Nephron progenitor cell (in vitro differentiated cells): ENCODE measurements at regions not wholly inside any gene's neighbourhood (a gene's known extent, or its start where the extent isn't known, plus 50 kb on each side); places are given as distances from the start of the nearest gene placed in this dataset.
"Not testable (repeated sequence)": the region's sequence is repeated elsewhere in the genome, so short reads cannot be mapped to it uniquely, and the experiment has no call there.

Source experiments
- DNase-seq: peaks from one replicate; pipeline ENCODE4 v3.0.0; 2021
- H3K27ac Mint-ChIP-seq: 2 replicates; pipeline ENCODE4 v1.8.0; 2021; ENCODE audit warnings: mild to moderate bottlenecking, moderate library complexity, mixed read lengths
- H3K27me3 Mint-ChIP-seq: 2 replicates; pipeline ENCODE4 v1.8.0; 2021; ENCODE audit warnings: mild to moderate bottlenecking, low read depth, mixed read lengths; ENCODE audit not compliant: poor library complexity
- H3K36me3 Mint-ChIP-seq: 2 replicates; pipeline ENCODE4 v1.8.0; 2021; ENCODE audit warnings: low read depth, mixed read lengths
- H3K4me1 Mint-ChIP-seq: 2 replicates; pipeline ENCODE4 v1.8.0; 2021; ENCODE audit warnings: mixed read lengths
- H3K4me3 Mint-ChIP-seq: 2 replicates; pipeline ENCODE4 v1.8.0; 2021; ENCODE audit warnings: mild to moderate bottlenecking, moderate library complexity, mixed read lengths
- H3K9me3 Mint-ChIP-seq: 2 replicates; pipeline ENCODE4 v1.8.0; 2021; ENCODE audit warnings: mild to moderate bottlenecking, moderate library complexity, mixed read lengths
- CTCF ChIP-seq: fragments of 200-600 bp; sonication (generic); IDR thresholded peaks from 2 replicates; pipeline ENCODE4 v1.5.0; 2021; ENCODE audit warnings: antibody characterized with exemption

- not testable (repeated sequence) for H3K36me3 Mint-ChIP-seq, H3K4me1 Mint-ChIP-seq, H3K9me3 Mint-ChIP-seq, H3K4me3 Mint-ChIP-seq, H3K27me3 Mint-ChIP-seq, H3K27ac Mint-ChIP-seq
- peak; percentile 40 for DNase-seq
- peak; percentile 58 for TF ChIP-seq CTCF
Measured at GRCh38 chr7:6938284-6938683, 112.2 kb upstream of the CCZ1B start.

GRCh38 chr7:6939126-6939525 lies 113.1 kb upstream of the CCZ1B start:
- H3K27ac Mint-ChIP-seq, H3K27me3 Mint-ChIP-seq, H3K4me1 Mint-ChIP-seq, H3K36me3 Mint-ChIP-seq, H3K4me3 Mint-ChIP-seq, DNase-seq, H3K9me3 Mint-ChIP-seq: not testable (repeated sequence)

- not testable (repeated sequence) for H3K4me1 Mint-ChIP-seq, H3K27ac Mint-ChIP-seq, H3K9me3 Mint-ChIP-seq, H3K4me3 Mint-ChIP-seq, H3K36me3 Mint-ChIP-seq, DNase-seq, H3K27me3 Mint-ChIP-seq
Measured at GRCh38 chr7:6939896-6940295, 113.8 kb upstream of the CCZ1B start.

- not testable (repeated sequence) for H3K4me3 Mint-ChIP-seq, H3K9me3 Mint-ChIP-seq, H3K4me1 Mint-ChIP-seq, H3K27me3 Mint-ChIP-seq, H3K27ac Mint-ChIP-seq, H3K36me3 Mint-ChIP-seq, DNase-seq
Measured at GRCh38 chr7:6946873-6947272, 120.8 kb upstream of the CCZ1B start.

- not testable (repeated sequence) for H3K4me1 Mint-ChIP-seq, H3K27me3 Mint-ChIP-seq, DNase-seq, H3K9me3 Mint-ChIP-seq, H3K4me3 Mint-ChIP-seq, H3K36me3 Mint-ChIP-seq, H3K27ac Mint-ChIP-seq
Measured at GRCh38 chr7:6950231-6950630, 124.2 kb upstream of the CCZ1B start.

GRCh38 chr7:6951553-6951952 lies 125.5 kb upstream of the CCZ1B start:
- H3K4me3 Mint-ChIP-seq, H3K9me3 Mint-ChIP-seq, H3K36me3 Mint-ChIP-seq, H3K4me1 Mint-ChIP-seq, H3K27me3 Mint-ChIP-seq, H3K27ac Mint-ChIP-seq, DNase-seq: not testable (repeated sequence)

GRCh38 chr7:6953138-6953797 lies 127.2 kb upstream of the CCZ1B start:
- DNase-seq, H3K27me3 Mint-ChIP-seq: not testable (repeated sequence)
- TF ChIP-seq CTCF, result peak; percentile 58

GRCh38 chr7:6953798-6954181 lies 127.7 kb upstream of the CCZ1B start:
- not testable (repeated sequence) for H3K36me3 Mint-ChIP-seq, H3K9me3 Mint-ChIP-seq, H3K4me3 Mint-ChIP-seq, H3K27me3 Mint-ChIP-seq, DNase-seq, H3K27ac Mint-ChIP-seq, H3K4me1 Mint-ChIP-seq

More at GRCh38 chr7:6953138-6953797, 127.2 kb upstream of the CCZ1B start:
- H3K4me1 Mint-ChIP-seq, H3K9me3 Mint-ChIP-seq, H3K4me3 Mint-ChIP-seq, H3K27ac Mint-ChIP-seq, H3K36me3 Mint-ChIP-seq: not testable (repeated sequence)

GRCh38 chr7:6955385-6955784 lies 129.3 kb upstream of the CCZ1B start:
- DNase-seq, H3K4me3 Mint-ChIP-seq, H3K27ac Mint-ChIP-seq, H3K27me3 Mint-ChIP-seq, H3K4me1 Mint-ChIP-seq, H3K9me3 Mint-ChIP-seq, H3K36me3 Mint-ChIP-seq: not testable (repeated sequence)

- not testable (repeated sequence) for H3K36me3 Mint-ChIP-seq, DNase-seq, H3K4me1 Mint-ChIP-seq, H3K4me3 Mint-ChIP-seq, H3K27ac Mint-ChIP-seq, H3K27me3 Mint-ChIP-seq
- H3K9me3 Mint-ChIP-seq, result peaks cover 16% of the 10 kb centered on the region
Measured at GRCh38 chr7:6955990-6956566, 130.0 kb upstream of the CCZ1B start.

GRCh38 chr7:6958371-6958770 lies 132.3 kb upstream of the CCZ1B start:
- Mint-ChIP-seq H3K9me3 (peaks cover 33% of the 10 kb centered on the region), H3K36me3 (peaks cover 13% of the 10 kb centered on the region)
- not testable (repeated sequence) for H3K4me1 Mint-ChIP-seq, H3K27me3 Mint-ChIP-seq, DNase-seq, H3K27ac Mint-ChIP-seq, H3K4me3 Mint-ChIP-seq

- H3K4me1 Mint-ChIP-seq, H3K4me3 Mint-ChIP-seq, H3K27ac Mint-ChIP-seq, DNase-seq, H3K27me3 Mint-ChIP-seq: not testable (repeated sequence)
- Mint-ChIP-seq H3K9me3 (peaks cover 37% of the 10 kb centered on the region), H3K36me3 (peaks cover 13% of the 10 kb centered on the region)
Measured at GRCh38 chr7:6959942-6960341, 133.9 kb upstream of the CCZ1B start.

- H3K4me3 Mint-ChIP-seq, H3K4me1 Mint-ChIP-seq, H3K27ac Mint-ChIP-seq, DNase-seq: not testable (repeated sequence)
- H3K9me3 Mint-ChIP-seq, result peaks cover 37% of the 10 kb centered on the region
- H3K36me3 Mint-ChIP-seq, result peaks cover 13% of the 10 kb centered on the region
- peaks cover 13% of the 10 kb centered on the region for H3K27me3 Mint-ChIP-seq
Measured at GRCh38 chr7:6962871-6963270, 136.8 kb upstream of the CCZ1B start.
